ENCODE measurements at regions not wholly inside any gene's neighbourhood (a gene's known extent, or its start where the extent isn't known, plus 50 kb on each side); places are given as distances from the start of the nearest gene placed in this dataset.

DNA sequence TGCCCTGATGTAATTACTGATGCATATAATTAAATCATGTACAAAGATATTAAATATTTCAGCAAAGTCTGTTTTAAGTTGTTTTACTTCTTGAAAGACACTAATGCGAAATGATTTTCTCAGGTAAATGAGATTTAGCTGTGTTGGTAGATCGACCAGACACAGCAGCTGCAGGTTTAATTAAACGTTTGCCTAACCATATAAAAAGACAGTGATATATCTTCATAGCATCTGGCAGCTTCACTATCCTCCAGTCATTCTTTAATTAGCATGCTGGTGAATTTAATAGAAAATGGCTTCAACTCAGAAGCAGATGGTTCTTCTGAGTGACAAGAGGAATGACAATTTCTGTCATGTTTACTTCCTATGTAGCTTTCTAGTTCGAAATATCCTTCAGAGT, 69.3 kb downstream of the NHLRC3 start:
- ChIA-PET POLR2A (no interaction called here), CTCF (no interaction called here)
- no peak overlapping the region for H3K27ac ChIP-seq (ENCODE audit: low read length)
- no peaks in the 10 kb centered on the region; the same call in 1 of the 2 replicates for H3K27me3 ChIP-seq (ENCODE audit: control insufficient read depth, insufficient read depth, low read length)
- H3K9me3 ChIP-seq (ENCODE audit: control insufficient read depth, insufficient read depth, low read depth, low read length) = no peaks in the 10 kb centered on the region
- TF ChIP-seq POLR2AphosphoS5 (IDR thresholded peaks at IDR 0.05; ENCODE audit: low read depth, low read length) (no peak), SIN3A (IDR thresholded peaks at IDR 0.05; ENCODE audit: borderline replicate concordance, insufficient read depth, low read depth, low read length) (no peak), TCF7L2 (IDR thresholded peaks at IDR 0.05; ENCODE audit: low read depth, low read length) (no peak)
- TF ChIP-seq, protein P1, sequence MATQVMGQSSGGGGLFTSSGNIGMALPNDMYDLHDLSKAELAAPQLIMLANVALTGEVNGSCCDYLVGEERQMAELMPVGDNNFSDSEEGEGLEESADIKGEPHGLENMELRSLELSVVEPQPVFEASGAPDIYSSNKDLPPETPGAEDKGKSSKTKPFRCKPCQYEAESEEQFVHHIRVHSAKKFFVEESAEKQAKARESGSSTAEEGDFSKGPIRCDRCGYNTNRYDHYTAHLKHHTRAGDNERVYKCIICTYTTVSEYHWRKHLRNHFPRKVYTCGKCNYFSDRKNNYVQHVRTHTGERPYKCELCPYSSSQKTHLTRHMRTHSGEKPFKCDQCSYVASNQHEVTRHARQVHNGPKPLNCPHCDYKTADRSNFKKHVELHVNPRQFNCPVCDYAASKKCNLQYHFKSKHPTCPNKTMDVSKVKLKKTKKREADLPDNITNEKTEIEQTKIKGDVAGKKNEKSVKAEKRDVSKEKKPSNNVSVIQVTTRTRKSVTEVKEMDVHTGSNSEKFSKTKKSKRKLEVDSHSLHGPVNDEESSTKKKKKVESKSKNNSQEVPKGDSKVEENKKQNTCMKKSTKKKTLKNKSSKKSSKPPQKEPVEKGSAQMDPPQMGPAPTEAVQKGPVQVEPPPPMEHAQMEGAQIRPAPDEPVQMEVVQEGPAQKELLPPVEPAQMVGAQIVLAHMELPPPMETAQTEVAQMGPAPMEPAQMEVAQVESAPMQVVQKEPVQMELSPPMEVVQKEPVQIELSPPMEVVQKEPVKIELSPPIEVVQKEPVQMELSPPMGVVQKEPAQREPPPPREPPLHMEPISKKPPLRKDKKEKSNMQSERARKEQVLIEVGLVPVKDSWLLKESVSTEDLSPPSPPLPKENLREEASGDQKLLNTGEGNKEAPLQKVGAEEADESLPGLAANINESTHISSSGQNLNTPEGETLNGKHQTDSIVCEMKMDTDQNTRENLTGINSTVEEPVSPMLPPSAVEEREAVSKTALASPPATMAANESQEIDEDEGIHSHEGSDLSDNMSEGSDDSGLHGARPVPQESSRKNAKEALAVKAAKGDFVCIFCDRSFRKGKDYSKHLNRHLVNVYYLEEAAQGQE (IDR thresholded peaks at IDR 0.05; ENCODE audit: insufficient read depth in 1 of 2, low read depth in 2 of 2, low read length in 1 of 2) = no peak
- TF ChIP-seq, protein P2, sequence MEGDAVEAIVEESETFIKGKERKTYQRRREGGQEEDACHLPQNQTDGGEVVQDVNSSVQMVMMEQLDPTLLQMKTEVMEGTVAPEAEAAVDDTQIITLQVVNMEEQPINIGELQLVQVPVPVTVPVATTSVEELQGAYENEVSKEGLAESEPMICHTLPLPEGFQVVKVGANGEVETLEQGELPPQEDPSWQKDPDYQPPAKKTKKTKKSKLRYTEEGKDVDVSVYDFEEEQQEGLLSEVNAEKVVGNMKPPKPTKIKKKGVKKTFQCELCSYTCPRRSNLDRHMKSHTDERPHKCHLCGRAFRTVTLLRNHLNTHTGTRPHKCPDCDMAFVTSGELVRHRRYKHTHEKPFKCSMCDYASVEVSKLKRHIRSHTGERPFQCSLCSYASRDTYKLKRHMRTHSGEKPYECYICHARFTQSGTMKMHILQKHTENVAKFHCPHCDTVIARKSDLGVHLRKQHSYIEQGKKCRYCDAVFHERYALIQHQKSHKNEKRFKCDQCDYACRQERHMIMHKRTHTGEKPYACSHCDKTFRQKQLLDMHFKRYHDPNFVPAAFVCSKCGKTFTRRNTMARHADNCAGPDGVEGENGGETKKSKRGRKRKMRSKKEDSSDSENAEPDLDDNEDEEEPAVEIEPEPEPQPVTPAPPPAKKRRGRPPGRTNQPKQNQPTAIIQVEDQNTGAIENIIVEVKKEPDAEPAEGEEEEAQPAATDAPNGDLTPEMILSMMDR (IDR thresholded peaks at IDR 0.05) = no peak
- H3K36me3 ChIP-seq (ENCODE audit: control insufficient read depth, insufficient read depth, low read length) = no peaks in the 10 kb centered on the region
- no peak overlapping the region for H3K4me3 ChIP-seq (ENCODE audit: low read depth in 2 of 2, low read length in 2 of 2)
- H3K4me1 ChIP-seq (ENCODE audit: control insufficient read depth, insufficient read depth, low read length) = no peaks in the 10 kb centered on the region
- no TSS peak for BruUV-seq (replicated peaks)
- intact Hi-C loops (cut with micrococcal nuclease; ENCODE audit: unreplicated experiment) = no loop called here
- no peak for DNase-seq (ENCODE audit: low read depth, low spot score)
- in situ Hi-C loops (cut with HindIII; ENCODE audit: low pct_unique_long_range_greater_than_20kb, low sequenced_read_pairs) = no loop called here
- ATAC-seq = no peak

DNA sequence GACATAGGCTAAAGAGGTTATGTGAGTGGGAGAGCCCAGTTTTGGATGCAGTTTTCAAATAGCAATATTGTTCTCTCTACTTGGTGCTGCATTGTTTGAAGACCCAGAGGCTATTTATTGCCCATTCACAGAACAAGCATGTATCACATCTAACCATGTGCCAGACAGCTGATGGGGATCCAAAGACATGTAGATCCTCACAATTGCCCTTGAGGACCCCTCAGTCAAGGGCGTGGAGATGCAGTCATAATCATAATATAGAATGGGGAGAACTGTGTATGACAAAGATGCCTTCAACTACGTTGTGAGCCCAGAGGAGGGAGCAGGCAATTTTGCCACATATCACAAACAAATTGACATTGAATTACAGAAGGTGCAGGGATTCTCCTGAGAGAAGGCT, 70.5 kb downstream of the NHLRC3 start:
- POLR2A ChIA-PET = no interaction called here
- Histone ChIP-seq H3K27me3 (ENCODE audit: control insufficient read depth, insufficient read depth, low read length) (no peaks in the 10 kb centered on the region; the same call in 1 of the 2 replicates), H3K27ac (ENCODE audit: low read length) (no peak overlapping the region), H3K9me3 (ENCODE audit: control insufficient read depth, insufficient read depth, low read depth, low read length) (no peaks in the 10 kb centered on the region), H3K4me3 (ENCODE audit: low read depth in 2 of 2, low read length in 2 of 2) (no peak overlapping the region), H3K36me3 (ENCODE audit: control insufficient read depth, insufficient read depth, low read length) (no peaks in the 10 kb centered on the region), H3K4me1 (ENCODE audit: control insufficient read depth, insufficient read depth, low read length) (no peaks in the 10 kb centered on the region)
- CTCF ChIA-PET = no interaction called here
- no peak for DNase-seq (ENCODE audit: low read depth, low spot score)
- in situ Hi-C loops (cut with HindIII; ENCODE audit: low pct_unique_long_range_greater_than_20kb, low sequenced_read_pairs) (no loop called here), intact Hi-C loops (cut with micrococcal nuclease; ENCODE audit: unreplicated experiment) (no loop called here)
- ATAC-seq = no peak
- BruUV-seq (replicated peaks) = no TSS peak
- TF ChIP-seq, protein P2 (IDR thresholded peaks at IDR 0.05) = no peak
- TF ChIP-seq POLR2AphosphoS5 (IDR thresholded peaks at IDR 0.05; ENCODE audit: low read depth, low read length) (no peak), TCF7L2 (IDR thresholded peaks at IDR 0.05; ENCODE audit: low read depth, low read length) (no peak), SIN3A (IDR thresholded peaks at IDR 0.05; ENCODE audit: borderline replicate concordance, insufficient read depth, low read depth, low read length) (no peak)
- TF ChIP-seq, protein P1 (IDR thresholded peaks at IDR 0.05; ENCODE audit: insufficient read depth in 1 of 2, low read depth in 2 of 2, low read length in 1 of 2) = no peak
